GM18907 (cell line): ENCODE measurements at regions not wholly inside any gene's neighbourhood (a gene's known extent, or its start where the extent isn't known, plus 50 kb on each side); places are given as distances from the start of the nearest gene placed in this dataset.
"Not testable (repeated sequence)": the region's sequence is repeated elsewhere in the genome, so short reads cannot be mapped to it uniquely, and the experiment has no call there.

ENCODE experiments used
- ATAC-seq: cut with Tn5 transposase; IDR thresholded peaks from one replicate; pipeline ENCODE4 v1.9.1; 2021; ENCODE audit warnings: mild to moderate bottlenecking, moderate library complexity; ENCODE audit not compliant: unreplicated experiment

GRCh38 chr17:63286254-63286653 lies 159.9 kb downstream of the CYB561 start:
- ATAC-seq = no peak

GRCh38 chr17:63287006-63287405 lies 159.1 kb downstream of the CYB561 start:
- not testable (repeated sequence) for ATAC-seq

- no peak for ATAC-seq
These were observed 156.2 kb downstream of the CYB561 start for GRCh38 chr17:63289931-63290330.

DNA sequence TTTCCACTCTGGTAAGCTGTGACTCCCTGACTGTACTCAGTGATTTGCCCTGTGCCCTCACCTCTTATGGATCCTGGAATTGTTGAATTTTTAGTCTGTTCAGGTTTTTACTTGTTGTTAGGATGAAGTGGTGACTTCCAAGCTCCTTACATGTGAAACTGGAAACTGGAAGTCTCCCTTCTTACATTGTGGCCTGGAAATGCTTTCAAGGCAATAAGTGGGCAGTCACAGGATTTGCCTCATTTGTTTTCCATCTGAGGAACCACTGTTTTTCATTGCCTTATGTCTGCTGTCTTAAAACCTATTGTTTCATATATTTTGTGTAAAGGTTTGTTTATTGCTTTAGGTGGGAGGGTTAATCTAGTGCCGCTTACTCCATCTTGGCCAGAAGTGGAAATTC lies 155.8 kb downstream of the CYB561 start:
- no peak for ATAC-seq

GRCh38 chr17:63290784-63291183 lies 155.3 kb downstream of the CYB561 start:
- ATAC-seq = no peak

DNA sequence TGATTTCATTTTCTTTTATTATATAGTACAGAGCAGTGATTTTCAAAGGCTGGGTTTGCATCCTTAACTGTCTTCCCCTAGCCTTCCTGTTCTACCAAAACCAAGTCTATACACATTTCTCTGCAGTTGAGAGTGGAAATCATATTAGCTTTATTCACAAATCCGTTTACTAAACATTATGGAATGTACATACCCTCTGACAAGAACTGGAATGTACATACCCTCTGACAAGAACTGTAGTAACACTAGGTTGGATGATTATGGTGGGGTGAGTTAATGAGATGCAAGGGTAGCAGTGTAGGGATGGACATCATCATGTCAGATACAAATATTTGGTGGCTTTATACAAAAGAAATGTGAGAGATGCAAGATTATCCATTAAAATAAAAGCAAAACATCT lies 154.8 kb downstream of the CYB561 start:
- ATAC-seq = no peak

GRCh38 chr17:63292421-63292820 lies 153.7 kb downstream of the CYB561 start:
- no peak for ATAC-seq

GRCh38 chr17:63293323-63294075 lies 152.6 kb downstream of the CYB561 start:
- no peak for ATAC-seq

DNA sequence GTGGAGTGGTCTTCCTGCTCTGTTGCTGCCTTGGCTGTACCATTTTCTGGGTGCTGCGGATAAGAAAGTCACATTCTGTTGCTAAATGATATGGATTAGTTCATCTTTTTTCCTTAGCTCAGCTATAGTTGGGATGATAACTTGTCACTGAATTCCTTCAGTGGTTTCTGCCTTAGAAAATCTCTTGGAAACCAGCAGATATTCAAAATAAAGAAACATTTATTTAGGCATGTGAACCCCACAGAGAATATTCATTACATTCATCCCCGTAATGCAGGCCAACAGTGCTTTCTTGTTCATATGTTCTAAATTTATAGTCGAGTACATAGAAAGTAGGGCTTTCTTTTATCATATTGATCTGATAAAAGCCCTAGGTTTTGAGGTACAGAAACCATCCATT lies 151.3 kb downstream of the CYB561 start:
- no peak for ATAC-seq

GRCh38 chr17:63295288-63295687 lies 150.8 kb downstream of the CYB561 start:
- ATAC-seq = no peak

DNA sequence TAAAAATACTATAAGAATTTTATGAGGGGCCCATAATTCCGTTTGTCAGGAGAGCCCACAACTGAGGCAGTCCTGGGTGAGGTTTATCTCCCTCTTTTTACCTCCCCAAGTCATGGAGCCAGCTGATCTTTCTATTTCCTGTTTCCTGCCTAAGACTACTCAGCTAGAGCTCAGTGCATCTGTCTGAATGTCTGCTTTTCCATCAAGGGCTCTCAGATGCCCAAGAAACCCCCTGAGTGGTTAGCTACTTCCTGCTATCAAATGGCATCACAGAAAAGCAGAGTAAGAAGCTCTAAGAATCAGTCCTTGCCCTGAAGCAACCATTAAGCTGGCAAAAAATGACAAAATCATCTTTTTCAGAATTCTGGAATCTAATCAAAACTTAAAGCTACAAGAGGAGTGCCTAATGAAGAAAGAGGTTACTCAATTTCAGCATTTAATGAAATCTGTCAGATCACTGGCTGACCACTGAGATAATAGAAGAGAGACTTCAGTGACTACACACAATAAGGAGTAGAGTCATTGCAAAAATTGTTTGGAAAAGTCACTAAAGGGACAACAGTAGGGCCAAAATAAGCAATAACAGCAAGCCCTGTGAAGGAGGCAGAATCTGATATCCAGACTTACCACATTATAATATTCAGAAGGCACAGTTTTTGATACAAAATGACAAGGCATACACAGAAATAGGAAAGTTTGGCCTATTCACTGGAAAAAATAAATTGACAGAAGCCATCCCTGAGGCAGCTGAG lies 150.1 kb downstream of the CYB561 start:
- ATAC-seq = no peak

- ATAC-seq = not testable (repeated sequence)
These were observed 147.2 kb downstream of the CYB561 start for GRCh38 chr17:63298916-63299315.

- ATAC-seq = no peak
These were observed 141.3 kb downstream of the CYB561 start for GRCh38 chr17:63304704-63305261.

- ATAC-seq = no peak
These were observed 140.2 kb downstream of the CYB561 start for GRCh38 chr17:63305857-63306256.

DNA sequence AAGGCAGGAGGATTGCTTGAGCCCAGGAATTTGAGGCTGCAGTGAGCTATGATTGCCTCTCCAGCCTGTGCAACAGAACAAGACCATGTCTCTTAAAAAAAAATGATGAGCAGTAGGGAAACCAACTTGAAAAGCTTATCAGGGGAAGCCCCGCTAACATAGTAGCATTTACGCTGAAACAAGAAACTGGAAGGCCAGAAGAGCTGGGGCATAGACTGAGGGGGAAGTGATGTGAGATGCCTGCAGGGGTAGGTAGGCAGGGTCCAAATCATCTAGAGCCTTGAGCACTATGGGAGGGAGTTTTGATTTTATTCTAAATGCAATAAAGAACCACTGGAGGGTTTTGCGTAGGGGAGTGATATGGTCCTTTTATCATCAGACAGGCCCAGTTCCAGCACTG lies 139.3 kb downstream of the CYB561 start:
- ATAC-seq = no peak

GRCh38 chr17:63308272-63308671 lies 137.8 kb downstream of the CYB561 start:
- no peak for ATAC-seq

GRCh38 chr17:63309021-63309420 lies 137.1 kb downstream of the CYB561 start:
- ATAC-seq = no peak

- ATAC-seq = no peak
These were observed 134.6 kb downstream of the CYB561 start for GRCh38 chr17:63311416-63311937.

GRCh38 chr17:63314761-63315160 lies 131.3 kb downstream of the CYB561 start:
- ATAC-seq = no peak

GRCh38 chr17:63316100-63316499 lies 130.0 kb downstream of the CYB561 start:
- ATAC-seq = no peak

GRCh38 chr17:63317166-63317840 lies 128.8 kb downstream of the CYB561 start:
- no peak for ATAC-seq
